Kidney (tissue), 13 donors: ENCODE measurements at regions not wholly inside any gene's neighbourhood (a gene's known extent, or its start where the extent isn't known, plus 50 kb on each side); places are given as distances from the start of the nearest gene placed in this dataset.

Experiments
- DNase-seq, 5 donors: peaks; one replicate each; pipeline ENCODE4 v3.0.0-alpha.2; 2013 to 2020
- FAIRE-seq: peaks from 2 replicates; lab custom pipeline; 2012; peaks lifted over from hg19 to GRCh38; lab: Jason Lieb, UNC
- H3K27ac ChIP-seq, 2 donors: one replicate each; pipeline ENCODE4 v1.7.0; 2013; ENCODE audit warnings: low read depth in 2 of 2, low read length in 2 of 2, inconsistent platforms in 1 of 2
- H3K27me3 ChIP-seq: one replicate; pipeline ENCODE4 v1.7.1; 2013; ENCODE audit warnings: low read length, inconsistent platforms; ENCODE audit not compliant: control insufficient read depth, insufficient read depth
- H3K36me3 ChIP-seq, 3 donors: one replicate each; pipeline versions ENCODE4 v1.7.0 to v1.7.1; 2013; ENCODE audit warnings: low read length in 3 of 3, control low read depth in 1 of 3, inconsistent platforms in 1 of 3; ENCODE audit not compliant: insufficient read depth in 3 of 3, control insufficient read depth in 2 of 3
- H3K4me1 ChIP-seq, 3 donors: one replicate each; pipeline versions ENCODE4 v1.7.0 to v1.7.1; 2013; ENCODE audit warnings: low read length in 3 of 3, inconsistent platforms in 1 of 3, low read depth in 1 of 3; ENCODE audit not compliant: control insufficient read depth in 2 of 3, insufficient read depth in 2 of 3
- H3K4me3 ChIP-seq, 3 donors: one replicate each; pipeline versions ENCODE4 v1.7.0 to v1.8.1; 2013; ENCODE audit warnings: low read length in 3 of 3, control low read depth in 1 of 3, inconsistent platforms in 1 of 3
- H3K9ac ChIP-seq, 3 donors: one replicate each; pipeline versions ENCODE4 v1.7.0 to v1.7.1; 2013; ENCODE audit warnings: low read length in 3 of 3, control low read depth in 1 of 3, inconsistent platforms in 1 of 3
- H3K9me3 ChIP-seq, 3 donors: one replicate each; pipeline versions ENCODE4 v1.7.0 to v1.7.1; 2013; ENCODE audit warnings: low read length in 3 of 3, control low read depth in 1 of 3, inconsistent platforms in 1 of 3; ENCODE audit not compliant: control insufficient read depth in 2 of 3, insufficient read depth in 1 of 3
- CTCF ChIP-seq: IDR thresholded peaks from 3 replicates; pipeline ENCODE4 v1.5.1; 2012; ENCODE audit warnings: mild to moderate bottlenecking, moderate library complexity, borderline replicate concordance; ENCODE audit not compliant: insufficient read depth; ENCODE audit errors: extremely low read depth
- intact Hi-C: fragments of 100-400 bp; cut with DNase I; formaldehyde crosslinking; loops from one replicate; pipeline ENCODE4 v1.11.1; 2022
- donor health status: control.
- donor health status: control.
- donor health status: control.
- donor health status: control.
- donor health status: control.
- donor health status: DM: yes; HTN: yes; CAD: no.
- donor health status: Normal renal cell carcinoma (clear cell type).

- DNase-seq (peak in 2 of 5 donors; percentile 20 to 83), FAIRE-seq (no peak)
- intact Hi-C loops, result no loop called here
- Histone ChIP-seq H3K4me1 (peaks cover 0 to 8% (median 5%) of the 10 kb centered on the region in 3 donors), H3K27me3 (no peaks in the 10 kb centered on the region), H3K9me3 (no peaks in the 10 kb centered on the region), H3K36me3 (no peaks in the 10 kb centered on the region), H3K9ac (no peak overlapping the region), H3K27ac (no peak overlapping the region), H3K4me3 (no peak overlapping the region)
- TF ChIP-seq CTCF, result no peak
Measured at GRCh38 chr4:53763813-53764597, 172.7 kb upstream of the LNX1 start.

- FAIRE-seq (no peak), DNase-seq (no peak)
- Histone ChIP-seq H3K36me3 (no peaks in the 10 kb centered on the region), H3K9me3 (peaks cover 0 to 8% (median 0%) of the 10 kb centered on the region in 3 donors), H3K4me3 (no peak overlapping the region), H3K4me1 (no peaks in the 10 kb centered on the region), H3K27ac (no peak overlapping the region), H3K9ac (no peak overlapping the region), H3K27me3 (no peaks in the 10 kb centered on the region)
- no peak for TF ChIP-seq CTCF
- intact Hi-C loops, result no loop called here
Measured at GRCh38 chr4:53755656-53756055, 164.4 kb upstream of the LNX1 start.

GRCh38 chr4:53752124-53752523, 160.8 kb upstream of the LNX1 start:
- intact Hi-C loops, result no loop called here
- H3K9me3 ChIP-seq, result peaks cover 0 to 8% (median 0%) of the 10 kb centered on the region in 3 donors
- FAIRE-seq (no peak), DNase-seq (no peak)
- no peak overlapping the region for H3K4me3 ChIP-seq
- H3K9ac ChIP-seq, result no peak overlapping the region
- no peaks in the 10 kb centered on the region for H3K4me1 ChIP-seq
- TF ChIP-seq CTCF, result no peak
- no peaks in the 10 kb centered on the region for H3K27me3 ChIP-seq
- H3K36me3 ChIP-seq, result no peaks in the 10 kb centered on the region
- no peak overlapping the region for H3K27ac ChIP-seq

GRCh38 chr4:53748328-53748772, 157.1 kb upstream of the LNX1 start:
- peak in 1 of 5 donors; percentile 61 for DNase-seq
- Histone ChIP-seq H3K27ac (no peak overlapping the region), H3K9ac (no peak overlapping the region), H3K4me1 (no peaks in the 10 kb centered on the region), H3K4me3 (no peak overlapping the region), H3K27me3 (no peaks in the 10 kb centered on the region), H3K9me3 (no peaks in the 10 kb centered on the region), H3K36me3 (no peaks in the 10 kb centered on the region)
- no peak for TF ChIP-seq CTCF
- intact Hi-C loops, result no loop called here
- no peak for FAIRE-seq
